ENCODE measurements at regions not wholly inside any gene's neighbourhood (a gene's known extent, or its start where the extent isn't known, plus 50 kb on each side); places are given as distances from the start of the nearest gene placed in this dataset.
"Not testable (repeated sequence)": the region's sequence is repeated elsewhere in the genome, so short reads cannot be mapped to it uniquely, and the experiment has no call there.

DNA sequence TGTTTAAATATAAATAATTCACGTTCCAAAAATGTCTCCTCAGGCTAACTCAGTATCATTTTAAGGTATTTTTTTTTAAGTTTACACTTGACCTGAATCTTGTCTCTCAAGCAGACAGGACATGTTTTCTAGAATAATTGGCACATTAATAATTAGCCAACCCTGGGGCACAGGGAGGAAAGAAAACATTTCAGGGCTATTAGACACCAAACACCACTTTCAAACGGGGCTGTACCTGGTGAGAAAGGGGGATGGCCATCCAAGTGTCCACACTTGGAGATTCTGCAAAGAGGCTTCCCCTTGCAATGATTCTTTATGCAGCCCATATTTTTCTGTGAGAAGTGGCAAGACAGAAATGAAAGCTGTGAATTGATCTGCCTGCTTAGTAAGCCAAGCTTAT lies 560.8 kb downstream of the CD109 start:
- no peak for DNase-seq

DNA sequence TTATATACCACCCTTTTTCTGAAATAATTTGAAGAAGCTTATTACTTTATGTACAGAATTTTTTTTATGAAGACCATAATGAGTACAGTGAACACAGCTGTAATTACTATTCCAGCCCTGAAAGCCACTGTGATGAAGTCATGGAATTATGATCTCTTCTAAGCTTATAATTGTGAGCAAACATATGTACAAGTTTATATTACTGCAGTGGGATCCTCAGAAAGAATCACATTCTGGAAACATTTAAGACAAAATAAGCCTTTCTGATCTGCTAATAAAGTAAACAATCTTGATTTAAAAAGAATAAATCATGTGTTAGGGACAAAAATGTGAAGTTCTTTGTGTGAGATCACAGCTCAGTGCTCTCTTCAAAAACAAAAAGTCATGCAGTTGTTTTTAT lies 560.4 kb downstream of the CD109 start:
- DNase-seq = no peak

DNA sequence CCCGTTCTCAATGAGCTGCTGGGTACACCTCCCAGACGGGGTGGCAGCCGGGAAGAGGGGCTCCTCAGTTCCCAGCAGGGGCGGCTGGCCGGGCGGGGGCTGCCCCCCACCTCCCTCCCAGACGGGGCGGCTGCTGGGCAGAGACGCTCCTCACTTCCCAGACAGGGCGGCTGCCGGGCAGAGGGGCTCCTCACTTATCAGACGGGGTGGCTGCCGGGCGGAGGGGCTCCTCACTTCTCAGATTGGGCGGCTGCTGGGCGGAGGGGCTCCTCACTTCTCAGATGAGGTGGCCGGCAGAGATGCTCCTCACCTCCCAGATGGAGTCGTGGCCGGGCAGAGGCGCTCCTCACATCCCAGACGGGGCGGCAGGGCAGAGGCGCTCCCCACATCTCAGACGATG lies 559.0 kb downstream of the CD109 start:
- DNase-seq = not testable (repeated sequence)

DNA sequence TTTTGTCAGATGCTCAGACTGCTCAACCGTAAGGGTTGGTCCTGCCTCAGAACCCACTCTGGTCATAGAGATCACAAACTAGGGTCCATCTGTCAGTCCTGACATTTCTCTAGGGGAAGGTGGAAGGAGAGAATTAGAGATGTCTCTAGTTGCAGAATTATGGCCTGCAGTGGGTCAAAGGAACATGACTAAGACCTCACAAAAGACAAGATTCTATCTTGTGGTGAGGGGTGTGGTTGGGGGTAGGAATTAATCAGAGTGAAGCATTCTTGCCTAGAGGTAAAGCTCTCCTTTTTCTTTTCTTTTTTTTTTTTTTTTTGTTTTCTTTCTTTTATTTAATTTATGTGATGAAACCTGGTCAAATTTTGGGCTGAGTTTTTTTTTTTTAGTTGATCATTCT lies 558.1 kb downstream of the CD109 start:
- not testable (repeated sequence) for DNase-seq

DNA sequence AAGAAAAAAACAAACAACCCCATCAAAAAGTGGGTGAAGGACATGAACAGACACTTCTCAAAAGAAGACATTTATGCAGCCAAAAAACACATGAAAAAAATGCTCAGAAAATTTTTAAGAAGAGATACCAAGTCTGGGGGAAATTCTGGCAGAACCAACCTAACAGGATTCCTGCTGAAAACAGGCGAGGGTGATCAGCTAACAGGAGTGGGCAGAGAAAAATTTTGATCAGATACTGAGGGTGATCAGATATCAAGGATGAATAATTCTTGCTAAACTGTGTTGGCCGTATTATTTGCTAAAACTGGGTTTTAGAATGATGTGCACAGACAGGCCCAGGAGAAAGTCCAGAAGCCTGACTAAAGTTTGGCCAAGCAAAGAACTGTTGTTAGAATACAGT lies 557.3 kb downstream of the CD109 start:
- DNase-seq = no peak

DNA sequence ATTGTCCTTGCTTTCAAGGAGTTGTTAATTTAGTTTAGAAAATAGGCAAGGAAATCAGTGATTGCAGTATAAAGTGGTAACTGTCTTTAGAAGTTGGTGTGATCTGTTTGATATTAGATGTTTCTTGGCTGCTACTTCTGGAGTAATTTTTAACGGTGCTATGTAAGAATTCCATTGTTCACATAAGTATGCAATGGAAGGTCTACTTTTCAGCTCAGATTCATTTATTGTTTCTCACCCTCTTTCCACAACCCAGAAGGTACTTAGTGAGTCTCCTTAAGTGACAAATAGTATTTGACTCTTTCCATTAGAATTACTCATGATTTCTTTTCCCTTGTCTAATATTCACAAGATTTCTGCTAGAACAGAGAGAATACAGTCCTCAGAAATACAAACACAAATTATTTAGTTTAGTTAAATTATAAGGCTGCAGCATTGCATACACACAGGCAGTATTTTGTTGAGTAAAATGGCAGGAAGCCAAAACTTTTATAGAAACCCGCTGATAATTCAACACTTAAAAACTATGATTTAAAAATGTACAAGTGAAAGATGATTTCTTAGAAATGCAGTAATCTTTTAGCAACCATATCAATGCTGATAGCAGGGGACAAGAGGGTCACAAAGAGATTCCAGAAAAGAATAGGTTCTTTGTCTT lies 554.3 kb downstream of the CD109 start:
- no peak for DNase-seq

DNA sequence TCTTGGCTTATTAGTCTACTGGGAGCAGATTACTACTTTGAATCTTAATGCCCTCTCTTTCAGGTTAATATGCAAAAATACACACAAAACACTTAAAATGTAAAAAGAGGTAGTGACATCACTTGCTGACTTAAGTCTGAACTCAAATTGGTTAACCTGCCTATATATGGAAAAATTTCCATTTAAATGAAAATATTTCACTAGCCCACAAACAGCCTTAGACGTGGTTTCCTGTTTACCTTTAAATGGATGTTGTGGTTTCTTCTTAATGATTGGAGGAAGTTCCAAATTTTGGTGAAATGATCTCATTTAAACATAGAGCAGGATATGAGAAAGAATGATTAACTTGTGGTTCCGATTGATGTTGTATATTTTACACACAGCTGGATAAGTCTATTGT lies 553.7 kb downstream of the CD109 start:
- DNase-seq = no peak

DNA sequence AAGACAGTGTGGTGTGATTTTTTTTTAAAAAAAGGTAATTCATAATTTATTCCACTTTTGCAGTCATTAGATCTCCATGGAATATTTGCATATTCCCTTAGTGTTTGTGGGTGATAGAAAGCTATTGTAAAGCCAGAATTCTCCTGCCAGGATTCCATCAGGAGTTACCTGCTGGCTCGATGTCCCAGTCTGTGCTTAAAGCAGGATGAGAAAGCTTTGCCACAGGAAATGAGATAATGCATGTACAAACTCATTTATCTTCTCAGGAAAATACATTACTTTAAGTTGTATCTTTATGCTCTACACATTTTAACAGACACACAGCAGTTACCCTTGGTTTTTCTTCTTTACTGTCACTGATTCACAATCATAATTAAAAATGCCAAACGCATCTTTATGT lies 553.0 kb downstream of the CD109 start:
- no peak for DNase-seq

DNA sequence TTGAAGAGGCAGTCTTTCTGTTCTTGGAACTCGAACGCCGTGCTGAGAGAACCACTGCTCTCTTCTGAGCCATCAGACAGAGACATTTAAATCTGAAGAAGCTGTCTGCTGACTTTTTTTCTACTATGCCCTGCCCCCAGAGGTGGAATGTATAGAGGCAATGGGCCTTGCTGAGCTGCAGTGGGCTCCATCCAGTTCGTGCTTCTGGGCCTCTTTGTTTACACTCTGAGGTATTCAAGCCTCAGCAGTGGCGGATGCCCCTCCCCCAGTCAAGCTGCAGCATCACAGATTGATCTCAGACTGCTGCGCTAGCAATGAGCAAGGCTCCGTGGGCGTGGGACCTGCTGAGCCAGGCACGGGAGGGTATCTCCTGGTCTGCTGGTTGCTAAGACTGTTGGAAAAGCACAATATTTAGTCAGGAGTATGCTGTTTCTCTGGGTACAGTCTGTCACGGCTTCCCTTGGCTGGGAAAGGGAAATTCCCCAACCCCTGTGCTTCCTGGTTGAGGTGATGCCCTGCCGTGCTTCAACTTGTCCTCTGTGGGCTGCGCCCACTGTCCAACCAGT lies 526.8 kb downstream of the CD109 start:
- DNase-seq = no peak

DNA sequence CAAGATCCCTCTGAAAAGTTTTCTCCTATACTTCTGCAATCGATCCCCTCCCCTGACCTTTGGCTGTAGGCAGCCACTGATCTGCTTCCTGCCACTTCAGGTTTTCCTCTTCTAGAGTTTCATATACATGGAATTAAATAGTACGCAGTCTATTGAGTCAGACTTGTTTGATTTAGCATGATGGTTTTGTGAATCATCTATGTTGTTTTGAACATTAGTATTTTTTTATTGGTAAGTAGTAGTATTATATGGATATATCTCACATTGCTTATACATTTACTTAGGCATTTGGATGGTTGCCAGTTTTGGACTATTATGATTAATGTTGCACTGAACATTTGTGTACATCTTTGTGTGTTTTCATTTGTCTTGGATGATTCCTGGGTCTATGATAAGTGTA lies 518.0 kb downstream of the CD109 start:
- no peak for DNase-seq

DNA sequence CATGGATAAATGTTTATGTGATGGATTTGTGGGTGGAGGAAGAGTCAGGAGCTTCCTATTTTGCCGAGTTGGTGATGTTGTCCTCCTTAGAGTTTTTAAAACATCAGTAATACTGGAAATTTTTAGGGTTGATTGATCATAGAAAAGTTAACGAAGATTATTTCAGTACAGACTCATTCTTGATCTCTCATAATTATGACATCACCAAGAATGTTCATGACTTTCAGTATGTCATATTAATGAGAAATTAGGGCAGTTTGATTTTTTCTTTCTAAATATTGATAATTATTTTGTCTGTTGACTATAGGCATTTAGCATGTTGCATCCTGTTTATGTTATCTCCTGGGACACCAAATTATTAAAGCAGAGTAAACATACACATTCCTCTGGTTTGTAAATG lies 512.2 kb downstream of the CD109 start:
- no peak for DNase-seq

DNA sequence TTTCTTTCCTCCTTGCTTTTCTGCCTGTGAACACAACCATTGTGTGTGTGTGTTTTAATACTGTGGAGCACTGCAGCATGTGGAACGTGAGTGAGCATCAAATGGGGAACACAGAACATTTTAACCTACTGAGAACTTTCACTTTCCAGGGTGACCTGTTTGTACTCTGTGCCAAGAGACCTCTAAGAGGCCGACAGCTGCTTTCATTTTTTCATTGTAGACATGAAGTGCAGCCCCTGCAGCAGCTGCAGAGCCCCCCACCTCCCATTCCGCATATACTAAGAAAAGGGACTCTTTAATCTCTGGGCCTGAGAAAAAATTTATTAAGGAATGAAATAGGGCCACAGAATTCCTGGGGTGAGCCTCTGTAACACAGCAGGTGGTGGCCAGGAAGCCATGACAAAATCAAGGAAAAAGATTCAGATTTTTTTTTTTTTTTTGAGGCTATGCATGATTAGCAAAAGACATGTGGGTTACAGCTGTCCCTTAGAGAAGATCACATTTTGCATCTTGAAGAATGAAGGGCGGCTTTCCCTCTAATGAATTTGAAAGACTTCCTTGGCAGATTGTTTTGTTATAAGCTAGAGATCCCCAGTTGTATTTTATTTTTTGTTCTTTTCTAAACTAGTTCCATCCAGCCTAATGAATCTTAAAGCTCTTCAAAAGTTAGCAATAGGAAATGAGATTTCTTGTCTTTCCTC lies 503.4 kb downstream of the CD109 start:
- no peak for DNase-seq

DNA sequence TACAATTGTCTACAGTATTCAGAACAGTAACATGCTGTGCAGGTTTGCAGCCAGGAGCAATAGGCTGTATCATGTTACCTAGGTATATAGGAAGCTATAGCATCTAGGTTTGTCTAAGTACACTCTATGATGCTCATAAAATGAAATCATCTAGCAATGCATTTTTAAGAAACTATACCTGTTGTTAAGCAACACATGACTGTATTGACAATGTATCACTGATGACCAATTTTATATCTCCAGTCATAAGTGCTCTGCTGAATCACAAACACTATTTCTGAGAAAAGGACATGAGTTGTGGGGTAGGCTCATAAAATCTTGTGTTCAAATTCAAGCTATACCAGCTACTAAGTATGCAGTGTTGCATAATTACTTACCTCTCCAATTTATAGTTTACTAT lies 501.3 kb downstream of the CD109 start:
- no peak for DNase-seq

DNA sequence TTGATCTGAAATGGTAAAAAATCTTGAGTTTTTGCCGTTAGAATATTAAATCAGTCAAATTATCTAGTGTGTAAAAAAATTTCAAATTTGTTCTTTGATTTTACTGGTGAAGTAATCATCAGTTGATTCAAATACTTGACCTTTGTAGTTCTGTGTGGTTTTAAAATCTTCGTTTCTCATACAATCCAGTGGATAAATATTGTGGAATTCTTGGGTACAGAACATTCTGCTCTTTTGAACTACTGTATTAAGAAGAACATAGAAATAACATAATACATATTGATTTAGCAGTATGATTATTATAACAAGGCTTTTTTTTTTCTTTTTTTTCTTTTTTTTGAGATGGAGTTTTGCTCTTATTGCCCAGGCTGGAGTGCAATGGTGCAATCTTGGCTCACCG lies 491.8 kb downstream of the CD109 start:
- no peak for DNase-seq

DNA sequence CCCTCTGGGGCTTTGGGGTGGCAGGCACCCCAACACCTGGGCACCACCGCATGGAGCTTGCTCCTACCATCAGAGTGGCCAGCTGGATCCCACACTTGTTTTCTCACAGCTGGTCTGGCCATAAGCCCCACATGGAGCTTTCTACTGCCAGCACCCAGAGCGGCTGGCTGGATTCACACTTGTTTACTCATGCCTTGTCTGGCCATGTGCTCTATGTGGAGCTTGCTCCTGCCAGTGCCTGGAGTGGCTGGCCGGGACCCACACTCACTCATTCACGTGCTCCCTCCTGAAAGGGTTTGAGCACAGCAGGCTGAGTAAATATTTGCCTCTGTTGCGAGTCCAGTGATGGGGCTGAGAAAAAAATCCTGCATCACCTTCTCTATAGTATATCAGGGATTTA lies 487.0 kb downstream of the CD109 start:
- no peak for DNase-seq

DNA sequence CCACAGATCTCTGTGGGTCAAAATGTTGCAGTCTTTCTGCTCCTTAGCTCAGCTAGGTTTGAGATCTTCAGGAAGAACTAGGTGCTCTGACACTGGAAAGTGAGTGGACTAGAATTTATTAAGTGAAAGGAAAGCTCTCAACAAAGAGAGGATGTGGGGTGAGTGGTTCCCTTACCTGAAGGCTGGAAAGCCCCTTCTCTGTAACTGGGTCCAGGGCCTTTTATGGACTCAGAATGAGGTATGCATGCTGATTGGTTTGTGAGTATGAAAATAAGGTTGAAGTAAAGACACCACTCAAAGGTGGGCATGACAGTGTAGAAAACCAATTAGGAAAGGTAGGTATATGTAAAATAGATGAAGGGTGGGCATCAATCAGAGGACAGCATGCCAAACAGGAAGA lies 485.5 kb downstream of the CD109 start:
- DNase-seq = no peak

DNA sequence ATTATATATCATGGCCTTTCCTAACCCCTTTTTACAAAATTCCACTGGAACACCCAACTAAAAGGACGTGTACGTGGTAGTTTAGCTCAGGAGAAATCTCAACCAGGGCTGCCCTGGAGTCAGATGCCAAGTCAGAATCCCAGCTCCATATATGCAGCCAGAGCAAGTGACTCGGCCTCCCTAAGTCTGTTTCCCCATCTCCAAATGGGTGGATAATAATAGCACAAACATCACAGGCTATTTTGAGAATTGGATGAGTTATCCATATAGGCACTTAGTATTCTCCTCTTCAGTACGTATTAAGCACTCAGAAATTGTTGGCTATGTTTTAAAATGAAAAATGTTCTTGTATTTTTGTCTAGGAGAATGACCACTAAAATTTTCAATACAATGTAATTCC lies 481.5 kb downstream of the CD109 start:
- no peak for DNase-seq

DNA sequence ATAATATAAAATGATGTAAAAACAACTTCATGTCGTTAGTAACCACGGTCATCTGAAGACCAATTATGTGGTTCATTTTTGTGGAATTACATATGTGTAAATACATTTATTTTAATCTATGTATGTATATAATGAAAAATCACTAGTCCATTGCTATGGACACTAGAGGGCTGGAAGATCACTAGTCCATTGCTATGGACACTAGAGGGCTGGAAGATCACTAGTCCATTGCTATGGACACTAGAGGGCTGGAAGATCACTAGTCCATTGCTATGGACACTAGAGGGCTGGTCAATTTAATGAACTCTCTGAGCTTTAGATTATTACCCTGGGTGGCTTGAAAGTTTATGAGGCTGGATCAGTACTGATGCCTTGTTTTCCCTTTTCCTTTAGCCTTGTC lies 474.5 kb downstream of the CD109 start:
- not testable (repeated sequence) for DNase-seq

DNA sequence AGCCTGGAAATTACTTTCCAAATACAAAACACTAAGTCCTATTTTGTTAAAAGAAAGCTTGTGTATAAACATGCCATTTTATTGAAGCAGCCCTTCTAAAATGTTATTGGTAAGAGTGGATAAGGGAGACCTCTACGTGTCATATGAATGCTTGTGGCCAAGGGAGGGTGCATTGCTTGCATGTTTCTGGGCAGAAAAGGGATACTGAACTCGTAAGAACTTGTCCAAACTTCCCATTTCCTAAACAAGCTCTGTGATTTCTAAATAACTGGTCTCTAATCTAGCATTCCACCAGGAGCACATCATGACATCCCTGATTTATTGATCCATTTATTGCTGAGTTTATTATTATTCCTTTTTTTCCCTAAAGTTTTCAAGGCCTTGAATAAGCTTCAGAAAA lies 474.1 kb downstream of the CD109 start:
- no peak for DNase-seq

DNA sequence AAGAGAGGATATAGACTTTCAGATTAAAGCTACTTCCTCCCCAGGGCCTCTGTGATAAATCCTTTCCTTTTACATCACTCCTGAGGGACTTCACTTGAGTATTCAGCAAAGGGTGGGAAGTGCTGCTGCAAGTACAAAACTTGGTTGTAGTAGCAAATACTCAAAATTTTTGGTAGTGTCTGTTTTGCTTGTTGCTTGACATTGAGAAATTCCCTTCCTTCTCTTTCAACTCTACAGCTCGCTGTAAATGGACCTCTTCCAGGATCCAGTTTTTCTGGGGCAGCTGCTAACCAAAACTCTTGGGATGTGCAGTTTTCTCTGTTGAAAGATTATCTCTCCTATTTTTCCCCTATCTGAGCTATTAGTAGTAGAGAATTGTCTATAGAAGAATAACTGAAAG lies 472.0 kb downstream of the CD109 start:
- no peak for DNase-seq

DNA sequence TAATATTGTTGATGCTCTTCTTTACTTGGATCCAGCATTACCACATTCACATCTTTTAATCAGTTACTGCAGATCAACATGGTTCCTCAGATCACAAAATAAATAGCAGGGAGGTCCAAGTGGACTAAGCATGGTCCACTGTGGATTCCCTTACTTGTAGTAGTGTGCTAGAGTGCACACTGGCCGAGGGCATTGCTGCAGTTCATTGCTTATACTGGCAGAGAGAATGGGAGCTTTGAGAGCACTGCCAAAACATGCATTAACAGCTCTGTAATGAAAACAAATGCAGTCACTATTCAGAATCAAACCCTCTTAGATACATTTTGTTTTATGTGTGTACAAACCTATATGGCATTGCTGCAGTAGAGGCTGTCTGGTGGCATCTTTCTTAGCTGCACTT lies 471.5 kb downstream of the CD109 start:
- no peak for DNase-seq

DNA sequence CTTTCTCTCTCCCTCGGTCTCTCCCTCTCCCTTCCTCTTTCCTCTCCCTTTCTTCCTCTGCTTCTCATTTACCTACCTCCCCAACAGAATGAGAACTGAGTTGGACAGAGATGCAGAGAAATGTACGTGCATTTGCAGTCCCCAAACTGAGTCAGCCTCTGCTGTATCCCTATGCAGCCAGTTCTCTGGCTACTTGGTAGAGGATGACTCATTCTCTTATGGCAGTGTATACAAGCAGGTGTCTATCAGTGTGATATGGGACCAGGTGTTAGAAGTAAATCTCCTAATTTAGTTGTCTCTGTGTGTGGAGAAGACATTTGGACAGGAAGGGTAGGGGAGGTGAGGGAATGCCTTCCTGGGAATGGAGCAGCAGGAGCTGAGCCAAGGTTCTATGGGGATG lies 470.8 kb downstream of the CD109 start:
- no peak for DNase-seq

DNA sequence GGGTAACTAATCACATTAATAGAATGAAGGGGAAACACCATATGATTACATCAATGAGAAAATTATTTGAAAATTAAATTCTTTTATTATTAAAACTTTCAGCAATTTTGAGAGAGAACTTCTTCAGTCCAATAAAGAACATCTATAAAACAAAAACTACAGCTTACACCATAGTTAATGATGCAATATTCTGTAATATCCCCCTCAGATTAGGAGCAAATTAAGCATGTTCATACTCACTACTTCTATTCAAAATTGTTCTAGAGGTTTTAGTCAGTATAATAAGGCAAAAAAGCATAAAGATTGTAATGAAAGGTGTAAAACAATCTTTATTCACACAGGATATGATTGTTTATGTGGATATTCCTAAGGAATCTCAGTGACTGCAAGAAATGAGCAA lies 465.4 kb downstream of the CD109 start:
- DNase-seq = no peak

DNA sequence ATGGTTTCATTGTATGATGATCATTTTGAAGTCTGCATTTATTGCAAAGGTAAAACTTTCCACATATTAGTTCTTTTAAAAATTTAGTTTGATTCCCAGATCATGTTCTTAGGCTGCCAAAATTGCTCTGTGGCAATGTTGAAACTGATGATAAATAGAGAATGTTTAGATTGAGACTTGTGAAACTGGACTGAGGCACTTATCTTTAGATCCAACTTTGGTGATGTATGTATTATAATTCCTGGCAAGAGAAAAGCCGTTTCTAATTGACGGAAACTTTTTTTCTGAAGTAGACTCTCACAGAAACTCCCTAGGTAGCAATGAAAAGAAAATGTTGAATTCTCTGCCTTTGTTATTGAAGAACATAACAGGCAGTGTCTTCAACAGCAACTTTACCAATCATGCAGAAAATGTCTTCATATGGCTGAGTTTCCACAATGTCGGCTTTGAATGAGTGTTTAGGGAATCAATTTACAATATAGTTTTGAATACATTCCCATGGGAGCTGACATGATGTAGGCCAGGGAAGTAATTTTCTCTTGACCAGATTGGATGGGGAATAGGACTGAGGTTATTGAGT lies 456.2 kb downstream of the CD109 start:
- no peak for DNase-seq

Data from MV-4-11 (cell line).